WTC11 (cell line): ENCODE measurements at regions not wholly inside any gene's neighbourhood (a gene's known extent, or its start where the extent isn't known, plus 50 kb on each side); places are given as distances from the start of the nearest gene placed in this dataset.
A peak's percentile ranks its signal among the peaks of the same experiment; 100 is the strongest.

Experiments used
- ATAC-seq: fragments of 200-7000 bp; cut with Tn5 transposase; 2 replicates; pipeline ENCODE4 v1.10.0; 2021; ENCODE audit warnings: mild to moderate bottlenecking, moderate library complexity
- CTCF ChIA-PET: fragments of 300-600 bp; sonication (Branson Sonifier 250); formaldehyde crosslinking; loops from one replicate; lab custom pipeline; 2021; ENCODE audit warnings: antibody characterized with exemption; lab: Charles Lee
- POLR2A ChIA-PET: fragments of 350-600 bp; sonication (Branson Sonifier 250); formaldehyde crosslinking; loops from one replicate; lab custom pipeline; 2021; ENCODE audit warnings: antibody characterized with exemption; lab: Charles Lee
- DNase-seq: peaks from one replicate; pipeline ENCODE4 v3.0.0; 2021; ENCODE audit warnings: low spot score
- H3K27ac Mint-ChIP-seq: 2 replicates; pipeline ENCODE4 v1.8.0; 2021; ENCODE audit warnings: mixed read lengths
- H3K27me3 Mint-ChIP-seq: 2 replicates; pipeline ENCODE4 v1.8.0; 2021; ENCODE audit warnings: low read depth, mild to moderate bottlenecking, moderate library complexity, mixed read lengths
- H3K36me3 Mint-ChIP-seq: 2 replicates; pipeline ENCODE4 v1.8.0; 2021; ENCODE audit warnings: mixed read lengths
- H3K4me1 Mint-ChIP-seq: 2 replicates; pipeline ENCODE4 v1.8.0; 2022; ENCODE audit warnings: mixed read lengths
- H3K4me3 Mint-ChIP-seq: 2 replicates; pipeline ENCODE4 v1.8.0; 2021; ENCODE audit warnings: mild to moderate bottlenecking, moderate library complexity, mixed read lengths
- H3K9me3 Mint-ChIP-seq: 2 replicates; pipeline ENCODE4 v1.8.0; 2021; ENCODE audit warnings: mixed read lengths
- CREB1 ChIP-seq: sonication (generic); formaldehyde crosslinking; IDR thresholded peaks from 2 replicates; pipeline ENCODE4 v1.8.0; 2023; ENCODE audit warnings: mild to moderate bottlenecking, missing genetic modification reagents
- ESRRA ChIP-seq: sonication (generic); formaldehyde crosslinking; IDR thresholded peaks from 2 replicates; pipeline ENCODE4 v1.8.1; 2022; ENCODE audit warnings: mild to moderate bottlenecking, missing genetic modification reagents, borderline replicate concordance
- FOXK1 ChIP-seq: sonication (generic); formaldehyde crosslinking; IDR thresholded peaks from 2 replicates; pipeline ENCODE4 v1.8.0; 2022; ENCODE audit warnings: mild to moderate bottlenecking, moderate library complexity, missing genetic modification reagents
- HMGA2 ChIP-seq: fragments of 250-450 bp; sonication (Bioruptor Pico); IDR thresholded peaks from 2 replicates; pipeline ENCODE4 v1.4.0; 2021; ENCODE audit warnings: mild to moderate bottlenecking, moderate library complexity
- IRF2 ChIP-seq: sonication (generic); formaldehyde crosslinking; IDR thresholded peaks from 2 replicates; pipeline ENCODE4 v1.8.0; 2022; ENCODE audit warnings: low read depth, missing genetic modification reagents, borderline replicate concordance
- MXD4 ChIP-seq: fragments of 250-450 bp; sonication (Bioruptor Pico); IDR thresholded peaks from 2 replicates; pipeline ENCODE4 v1.8.0; 2021; ENCODE audit warnings: mild to moderate bottlenecking, moderate library complexity, borderline replicate concordance
- NFATC4 ChIP-seq: fragments of 250-450 bp; sonication (Bioruptor Pico); IDR thresholded peaks from 2 replicates; pipeline ENCODE4 v1.9.0; 2021; ENCODE audit warnings: mild to moderate bottlenecking
- NFYB ChIP-seq: sonication (generic); formaldehyde crosslinking; conservative IDR thresholded peaks from 2 replicates; pipeline ENCODE4 v1.8.0; 2022; ENCODE audit warnings: low read depth, missing genetic modification reagents
- SOX15 ChIP-seq: fragments of 250-450 bp; sonication (Bioruptor Pico); IDR thresholded peaks from 2 replicates; pipeline ENCODE4 v1.9.0; 2021; ENCODE audit warnings: mild to moderate bottlenecking
- SP1 ChIP-seq: sonication (generic); formaldehyde crosslinking; conservative IDR thresholded peaks from 2 replicates; pipeline ENCODE4 v1.8.1; 2022; ENCODE audit warnings: missing genetic modification reagents
- ZNF232 ChIP-seq: sonication (generic); formaldehyde crosslinking; IDR thresholded peaks from 2 replicates; pipeline ENCODE4 v1.8.0; 2022; ENCODE audit warnings: mild to moderate bottlenecking, missing genetic modification reagents
- ZNF317 ChIP-seq: sonication (generic); formaldehyde crosslinking; IDR thresholded peaks from 2 replicates; pipeline ENCODE4 v1.8.1; 2023; ENCODE audit warnings: low read depth, mild to moderate bottlenecking, moderate library complexity, missing genetic modification reagents, borderline replicate concordance
- TF ChIP-seq, protein P1 (sequence below): sonication (generic); formaldehyde crosslinking; IDR thresholded peaks from 2 replicates; pipeline ENCODE4 v1.8.1; 2023; ENCODE audit warnings: mild to moderate bottlenecking, missing genetic modification reagents
- TF ChIP-seq, protein P2 (sequence below): sonication (generic); formaldehyde crosslinking; IDR thresholded peaks from 2 replicates; pipeline ENCODE4 v1.8.0; 2023; ENCODE audit warnings: missing genetic modification reagents
- TF ChIP-seq, protein P3 (sequence below): fragments of 250-450 bp; sonication (Bioruptor Pico); IDR thresholded peaks from 2 replicates; pipeline ENCODE4 v2.1.2; 2022; ENCODE audit warnings: mild to moderate bottlenecking, moderate library complexity
- TF ChIP-seq, protein P4 (sequence below): fragments of 250-450 bp; sonication (Bioruptor Pico); IDR thresholded peaks from 2 replicates; pipeline ENCODE4 v1.9.0; 2021; ENCODE audit warnings: mild to moderate bottlenecking
- TF ChIP-seq, protein P5 (sequence below): sonication (generic); formaldehyde crosslinking; IDR thresholded peaks from 2 replicates; pipeline ENCODE4 v1.8.1; 2023; ENCODE audit warnings: mild to moderate bottlenecking, missing genetic modification reagents
- TF ChIP-seq, protein P6 (sequence below): sonication (generic); formaldehyde crosslinking; IDR thresholded peaks from 2 replicates; pipeline ENCODE4 v1.8.1; 2022; ENCODE audit warnings: mild to moderate bottlenecking, missing genetic modification reagents, moderate library complexity, borderline replicate concordance
- TF ChIP-seq, protein P7 (sequence below): sonication (generic); formaldehyde crosslinking; IDR thresholded peaks from 2 replicates; pipeline ENCODE4 v1.8.0; 2022; ENCODE audit warnings: mild to moderate bottlenecking, missing genetic modification reagents
- TF ChIP-seq, protein P8 (sequence below): sonication (generic); formaldehyde crosslinking; IDR thresholded peaks from 2 replicates; pipeline ENCODE4 v1.8.0; 2023; ENCODE audit warnings: missing genetic modification reagents, mild to moderate bottlenecking, borderline replicate concordance
- TF ChIP-seq, protein P9 (sequence below): fragments of 250-450 bp; sonication (Bioruptor Pico); conservative IDR thresholded peaks from 2 replicates; pipeline ENCODE4 v1.9.0; 2021; ENCODE audit warnings: mild to moderate bottlenecking

DNA sequence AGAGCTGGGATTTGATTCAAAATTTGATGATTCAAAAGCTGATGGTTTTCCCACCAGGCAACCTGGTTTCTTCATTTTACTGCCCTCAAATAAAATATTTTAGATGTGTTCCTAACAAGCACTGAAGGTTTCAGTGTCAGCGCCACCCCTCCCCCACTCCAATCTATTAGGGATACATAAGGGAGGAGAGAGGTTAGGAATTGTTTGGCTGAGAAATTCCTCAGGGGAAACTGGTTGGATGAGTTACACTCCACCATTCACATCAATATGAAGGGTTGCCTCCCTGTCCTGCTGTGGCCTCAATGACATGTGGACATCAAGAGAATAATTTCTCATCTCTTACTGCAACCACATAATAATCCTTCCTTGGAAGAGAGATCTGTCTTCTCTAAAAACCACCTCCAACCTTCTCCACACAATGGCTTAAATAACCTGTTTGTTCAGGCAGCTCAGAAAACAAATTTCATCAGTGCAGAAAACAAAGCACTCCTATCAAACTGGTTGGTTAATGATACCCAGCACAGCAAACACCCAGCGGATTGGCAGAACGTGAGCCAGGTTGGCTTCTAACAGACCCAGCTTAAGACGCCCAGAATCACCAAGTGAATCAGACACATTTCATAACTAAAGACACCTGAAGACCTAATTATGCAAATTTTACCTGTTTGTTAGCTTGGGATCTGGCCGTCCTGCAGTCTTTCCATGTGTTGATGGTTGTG lies 136.0 kb upstream of the SGK1 start:
- DNase-seq (peak; percentile 36), ATAC-seq (peak; percentile 79)
- POLR2A ChIA-PET, result no interaction called here
- TF ChIP-seq SOX15 (no peak), IRF2 (no peak), NFATC4 (no peak), CREB1 (CRISPR knock-in tag) (no peak), FOXK1 (no peak), ESRRA (CRISPR knock-in tag) (no peak), NFYB (CRISPR knock-in tag) (no peak), HMGA2 (CRISPR knock-in tag) (no peak)
- TF ChIP-seq, protein P1, sequence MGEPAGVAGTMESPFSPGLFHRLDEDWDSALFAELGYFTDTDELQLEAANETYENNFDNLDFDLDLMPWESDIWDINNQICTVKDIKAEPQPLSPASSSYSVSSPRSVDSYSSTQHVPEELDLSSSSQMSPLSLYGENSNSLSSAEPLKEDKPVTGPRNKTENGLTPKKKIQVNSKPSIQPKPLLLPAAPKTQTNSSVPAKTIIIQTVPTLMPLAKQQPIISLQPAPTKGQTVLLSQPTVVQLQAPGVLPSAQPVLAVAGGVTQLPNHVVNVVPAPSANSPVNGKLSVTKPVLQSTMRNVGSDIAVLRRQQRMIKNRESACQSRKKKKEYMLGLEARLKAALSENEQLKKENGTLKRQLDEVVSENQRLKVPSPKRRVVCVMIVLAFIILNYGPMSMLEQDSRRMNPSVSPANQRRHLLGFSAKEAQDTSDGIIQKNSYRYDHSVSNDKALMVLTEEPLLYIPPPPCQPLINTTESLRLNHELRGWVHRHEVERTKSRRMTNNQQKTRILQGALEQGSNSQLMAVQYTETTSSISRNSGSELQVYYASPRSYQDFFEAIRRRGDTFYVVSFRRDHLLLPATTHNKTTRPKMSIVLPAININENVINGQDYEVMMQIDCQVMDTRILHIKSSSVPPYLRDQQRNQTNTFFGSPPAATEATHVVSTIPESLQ, result no peak
- TF ChIP-seq, protein P2, sequence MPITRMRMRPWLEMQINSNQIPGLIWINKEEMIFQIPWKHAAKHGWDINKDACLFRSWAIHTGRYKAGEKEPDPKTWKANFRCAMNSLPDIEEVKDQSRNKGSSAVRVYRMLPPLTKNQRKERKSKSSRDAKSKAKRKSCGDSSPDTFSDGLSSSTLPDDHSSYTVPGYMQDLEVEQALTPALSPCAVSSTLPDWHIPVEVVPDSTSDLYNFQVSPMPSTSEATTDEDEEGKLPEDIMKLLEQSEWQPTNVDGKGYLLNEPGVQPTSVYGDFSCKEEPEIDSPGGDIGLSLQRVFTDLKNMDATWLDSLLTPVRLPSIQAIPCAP, result no peak
- TF ChIP-seq, protein P3, sequence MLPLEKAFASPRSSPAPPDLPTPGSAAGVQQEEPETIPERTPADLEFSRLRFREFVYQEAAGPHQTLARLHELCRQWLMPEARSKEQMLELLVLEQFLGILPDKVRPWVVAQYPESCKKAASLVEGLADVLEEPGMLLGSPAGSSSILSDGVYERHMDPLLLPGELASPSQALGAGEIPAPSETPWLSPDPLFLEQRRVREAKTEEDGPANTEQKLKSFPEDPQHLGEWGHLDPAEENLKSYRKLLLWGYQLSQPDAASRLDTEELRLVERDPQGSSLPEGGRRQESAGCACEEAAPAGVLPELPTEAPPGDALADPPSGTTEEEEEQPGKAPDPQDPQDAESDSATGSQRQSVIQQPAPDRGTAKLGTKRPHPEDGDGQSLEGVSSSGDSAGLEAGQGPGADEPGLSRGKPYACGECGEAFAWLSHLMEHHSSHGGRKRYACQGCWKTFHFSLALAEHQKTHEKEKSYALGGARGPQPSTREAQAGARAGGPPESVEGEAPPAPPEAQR (CRISPR knock-in tag), result no peak
- TF ChIP-seq, protein P4, sequence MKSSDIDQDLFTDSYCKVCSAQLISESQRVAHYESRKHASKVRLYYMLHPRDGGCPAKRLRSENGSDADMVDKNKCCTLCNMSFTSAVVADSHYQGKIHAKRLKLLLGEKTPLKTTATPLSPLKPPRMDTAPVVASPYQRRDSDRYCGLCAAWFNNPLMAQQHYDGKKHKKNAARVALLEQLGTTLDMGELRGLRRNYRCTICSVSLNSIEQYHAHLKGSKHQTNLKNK (CRISPR knock-in tag), result no peak
- TF ChIP-seq, all 79 proteins: peak for 0
- Mint-ChIP-seq H3K9me3 (no peaks in the 10 kb centered on the region), H3K27me3 (no peaks in the 10 kb centered on the region), H3K27ac (peak overlapping the region; percentile 57; the same call in 1 of the 2 replicates), H3K36me3 (no peaks in the 10 kb centered on the region), H3K4me1 (peaks cover 33% of the 10 kb centered on the region), H3K4me3 (no peak overlapping the region)
- CTCF ChIA-PET, result interaction anchor here (0.5 kb wide), 1 partner anchor 109 kb away, joined by 6 read pairs; no protein-coding TSS in a partner anchor

DNA sequence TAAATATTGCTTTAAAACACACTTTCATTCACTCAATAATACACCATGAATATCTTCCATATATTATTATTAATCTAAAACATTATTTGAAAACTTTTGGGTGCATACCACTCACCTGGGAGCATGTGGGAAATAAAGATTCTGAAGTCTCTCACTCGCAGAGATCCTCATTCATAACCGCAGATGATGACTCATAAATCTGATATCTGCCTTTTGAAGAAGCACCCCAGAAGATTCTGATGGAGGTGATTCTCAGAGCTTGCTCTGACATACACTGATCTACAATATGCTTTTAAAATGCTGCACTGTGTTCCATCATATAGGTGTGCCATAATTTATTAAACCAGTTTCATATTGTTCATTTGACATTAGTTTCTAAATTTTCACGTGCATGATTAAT lies 135.0 kb upstream of the SGK1 start:
- TF ChIP-seq, protein P5, sequence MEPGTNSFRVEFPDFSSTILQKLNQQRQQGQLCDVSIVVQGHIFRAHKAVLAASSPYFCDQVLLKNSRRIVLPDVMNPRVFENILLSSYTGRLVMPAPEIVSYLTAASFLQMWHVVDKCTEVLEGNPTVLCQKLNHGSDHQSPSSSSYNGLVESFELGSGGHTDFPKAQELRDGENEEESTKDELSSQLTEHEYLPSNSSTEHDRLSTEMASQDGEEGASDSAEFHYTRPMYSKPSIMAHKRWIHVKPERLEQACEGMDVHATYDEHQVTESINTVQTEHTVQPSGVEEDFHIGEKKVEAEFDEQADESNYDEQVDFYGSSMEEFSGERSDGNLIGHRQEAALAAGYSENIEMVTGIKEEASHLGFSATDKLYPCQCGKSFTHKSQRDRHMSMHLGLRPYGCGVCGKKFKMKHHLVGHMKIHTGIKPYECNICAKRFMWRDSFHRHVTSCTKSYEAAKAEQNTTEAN (CRISPR knock-in tag), result no peak
- TF ChIP-seq ESRRA (CRISPR knock-in tag), result no peak
- no peak for TF ChIP-seq ZNF317 (CRISPR knock-in tag)
- TF ChIP-seq, protein P6, sequence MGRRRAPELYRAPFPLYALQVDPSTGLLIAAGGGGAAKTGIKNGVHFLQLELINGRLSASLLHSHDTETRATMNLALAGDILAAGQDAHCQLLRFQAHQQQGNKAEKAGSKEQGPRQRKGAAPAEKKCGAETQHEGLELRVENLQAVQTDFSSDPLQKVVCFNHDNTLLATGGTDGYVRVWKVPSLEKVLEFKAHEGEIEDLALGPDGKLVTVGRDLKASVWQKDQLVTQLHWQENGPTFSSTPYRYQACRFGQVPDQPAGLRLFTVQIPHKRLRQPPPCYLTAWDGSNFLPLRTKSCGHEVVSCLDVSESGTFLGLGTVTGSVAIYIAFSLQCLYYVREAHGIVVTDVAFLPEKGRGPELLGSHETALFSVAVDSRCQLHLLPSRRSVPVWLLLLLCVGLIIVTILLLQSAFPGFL (CRISPR knock-in tag), result no peak
- no peak for TF ChIP-seq SP1 (CRISPR knock-in tag)
- TF ChIP-seq, protein P7, sequence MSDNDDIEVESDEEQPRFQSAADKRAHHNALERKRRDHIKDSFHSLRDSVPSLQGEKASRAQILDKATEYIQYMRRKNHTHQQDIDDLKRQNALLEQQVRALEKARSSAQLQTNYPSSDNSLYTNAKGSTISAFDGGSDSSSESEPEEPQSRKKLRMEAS (CRISPR knock-in tag), result no peak
- no peak for TF ChIP-seq ZNF232 (CRISPR knock-in tag)
- TF ChIP-seq SOX15, result no peak
- TF ChIP-seq, protein P8, sequence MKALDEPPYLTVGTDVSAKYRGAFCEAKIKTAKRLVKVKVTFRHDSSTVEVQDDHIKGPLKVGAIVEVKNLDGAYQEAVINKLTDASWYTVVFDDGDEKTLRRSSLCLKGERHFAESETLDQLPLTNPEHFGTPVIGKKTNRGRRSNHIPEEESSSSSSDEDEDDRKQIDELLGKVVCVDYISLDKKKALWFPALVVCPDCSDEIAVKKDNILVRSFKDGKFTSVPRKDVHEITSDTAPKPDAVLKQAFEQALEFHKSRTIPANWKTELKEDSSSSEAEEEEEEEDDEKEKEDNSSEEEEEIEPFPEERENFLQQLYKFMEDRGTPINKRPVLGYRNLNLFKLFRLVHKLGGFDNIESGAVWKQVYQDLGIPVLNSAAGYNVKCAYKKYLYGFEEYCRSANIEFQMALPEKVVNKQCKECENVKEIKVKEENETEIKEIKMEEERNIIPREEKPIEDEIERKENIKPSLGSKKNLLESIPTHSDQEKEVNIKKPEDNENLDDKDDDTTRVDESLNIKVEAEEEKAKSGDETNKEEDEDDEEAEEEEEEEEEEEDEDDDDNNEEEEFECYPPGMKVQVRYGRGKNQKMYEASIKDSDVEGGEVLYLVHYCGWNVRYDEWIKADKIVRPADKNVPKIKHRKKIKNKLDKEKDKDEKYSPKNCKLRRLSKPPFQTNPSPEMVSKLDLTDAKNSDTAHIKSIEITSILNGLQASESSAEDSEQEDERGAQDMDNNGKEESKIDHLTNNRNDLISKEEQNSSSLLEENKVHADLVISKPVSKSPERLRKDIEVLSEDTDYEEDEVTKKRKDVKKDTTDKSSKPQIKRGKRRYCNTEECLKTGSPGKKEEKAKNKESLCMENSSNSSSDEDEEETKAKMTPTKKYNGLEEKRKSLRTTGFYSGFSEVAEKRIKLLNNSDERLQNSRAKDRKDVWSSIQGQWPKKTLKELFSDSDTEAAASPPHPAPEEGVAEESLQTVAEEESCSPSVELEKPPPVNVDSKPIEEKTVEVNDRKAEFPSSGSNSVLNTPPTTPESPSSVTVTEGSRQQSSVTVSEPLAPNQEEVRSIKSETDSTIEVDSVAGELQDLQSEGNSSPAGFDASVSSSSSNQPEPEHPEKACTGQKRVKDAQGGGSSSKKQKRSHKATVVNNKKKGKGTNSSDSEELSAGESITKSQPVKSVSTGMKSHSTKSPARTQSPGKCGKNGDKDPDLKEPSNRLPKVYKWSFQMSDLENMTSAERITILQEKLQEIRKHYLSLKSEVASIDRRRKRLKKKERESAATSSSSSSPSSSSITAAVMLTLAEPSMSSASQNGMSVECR (CRISPR knock-in tag), result no peak
- TF ChIP-seq, protein P9, sequence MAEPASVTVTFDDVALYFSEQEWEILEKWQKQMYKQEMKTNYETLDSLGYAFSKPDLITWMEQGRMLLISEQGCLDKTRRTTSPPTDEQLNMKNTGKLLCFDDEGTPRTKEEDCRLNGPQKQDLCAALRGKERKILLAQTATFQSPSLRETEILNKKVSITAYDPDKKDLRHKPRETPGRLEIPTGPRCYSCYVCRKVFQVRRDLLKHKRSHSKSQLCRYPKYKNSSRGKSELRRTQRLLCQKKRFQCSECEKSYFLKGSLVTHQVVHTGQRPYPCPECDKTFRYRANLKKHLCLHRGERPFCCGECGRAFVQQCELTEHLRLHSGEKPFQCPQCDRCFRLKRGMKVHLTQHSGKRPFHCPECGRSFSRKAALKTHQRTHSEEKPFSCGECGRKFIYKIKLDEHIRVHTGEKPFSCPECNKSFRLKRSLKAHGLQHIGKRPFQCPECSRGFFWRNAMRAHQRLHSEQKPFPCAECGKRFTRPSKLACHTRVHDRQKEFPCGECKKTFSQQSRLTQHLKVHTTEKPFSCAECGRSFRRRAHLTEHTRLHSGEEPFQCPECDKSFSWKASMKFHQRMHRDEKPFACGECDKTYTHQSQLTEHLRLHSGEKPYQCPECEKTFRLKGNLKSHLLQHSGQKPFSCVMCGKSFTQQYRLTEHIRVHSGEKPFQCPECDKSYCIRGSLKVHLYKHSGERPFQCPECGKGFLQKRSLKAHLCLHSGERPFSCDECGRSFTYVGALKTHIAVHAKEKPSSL (CRISPR knock-in tag), result no peak
- no peak for TF ChIP-seq MXD4
- TF ChIP-seq, all 79 proteins: peak for 0
- Mint-ChIP-seq H3K4me1 (peaks cover 33% of the 10 kb centered on the region), H3K27me3 (no peaks in the 10 kb centered on the region), H3K4me3 (no peak overlapping the region), H3K9me3 (no peaks in the 10 kb centered on the region), H3K36me3 (no peaks in the 10 kb centered on the region), H3K27ac (no peak overlapping the region)
- ATAC-seq, result no peak
- POLR2A ChIA-PET, result no interaction called here
- CTCF ChIA-PET, result no interaction called here
- no peak for DNase-seq
